Vagina (tissue), 2 donors: ENCODE measurements at regions not wholly inside any gene's neighbourhood (a gene's known extent, or its start where the extent isn't known, plus 50 kb on each side); places are given as distances from the start of the nearest gene placed in this dataset.

Experiments
- POLR2A ChIP-seq, 2 donors: fragments of 450-650 bp; IDR thresholded peaks; one replicate each; pipeline ENCODE4 v1.6.1; 2017; ENCODE audit warnings: antibody characterized with exemption in 2 of 2, mild to moderate bottlenecking in 2 of 2, moderate library complexity in 2 of 2
- POLR2AphosphoS5 ChIP-seq, 2 donors: sonication (generic); formaldehyde crosslinking; IDR thresholded peaks; one replicate each; pipeline ENCODE4 v1.9.0; 2017; ENCODE audit warnings: antibody characterized with exemption in 2 of 2, mild to moderate bottlenecking in 2 of 2, low read depth in 1 of 2; ENCODE audit not compliant: insufficient read depth in 1 of 2
- TF ChIP-seq, protein P1 (sequence below), 3 experiments: fragments of 450-650 bp in 2 of 3; fragments of 200-600 bp in 1 of 3; sonication (generic) in 1 of 3; IDR thresholded peaks; one replicate each; pipeline ENCODE4 v1.5.1; 2017 to 2019; ENCODE audit warnings: antibody characterized with exemption in 3 of 3, mild to moderate bottlenecking in 2 of 3, moderate library complexity in 2 of 3

DNA sequence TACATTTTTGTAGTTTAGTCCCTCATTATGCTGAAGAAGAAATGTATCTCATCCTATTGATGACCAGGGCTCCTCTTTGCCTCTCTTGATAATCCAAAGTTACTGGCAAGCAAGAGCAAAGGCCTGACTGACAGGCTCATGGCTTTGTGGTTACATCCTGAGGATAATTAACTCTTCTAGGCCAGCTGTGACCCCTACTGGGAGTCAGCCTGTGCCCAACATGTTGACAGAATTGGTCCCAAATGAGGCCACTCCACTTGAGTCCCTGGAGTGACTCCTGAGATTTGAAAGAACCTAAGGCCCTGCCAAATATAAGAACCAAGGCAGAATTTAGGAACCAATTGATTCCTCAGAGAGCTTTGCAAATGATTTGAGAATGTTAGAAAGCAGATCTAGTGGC is 973.8 kb upstream of the CELF4 start:
- no peak for TF ChIP-seq POLR2A (IDR thresholded peaks at IDR 0.05)
- TF ChIP-seq, protein P1, sequence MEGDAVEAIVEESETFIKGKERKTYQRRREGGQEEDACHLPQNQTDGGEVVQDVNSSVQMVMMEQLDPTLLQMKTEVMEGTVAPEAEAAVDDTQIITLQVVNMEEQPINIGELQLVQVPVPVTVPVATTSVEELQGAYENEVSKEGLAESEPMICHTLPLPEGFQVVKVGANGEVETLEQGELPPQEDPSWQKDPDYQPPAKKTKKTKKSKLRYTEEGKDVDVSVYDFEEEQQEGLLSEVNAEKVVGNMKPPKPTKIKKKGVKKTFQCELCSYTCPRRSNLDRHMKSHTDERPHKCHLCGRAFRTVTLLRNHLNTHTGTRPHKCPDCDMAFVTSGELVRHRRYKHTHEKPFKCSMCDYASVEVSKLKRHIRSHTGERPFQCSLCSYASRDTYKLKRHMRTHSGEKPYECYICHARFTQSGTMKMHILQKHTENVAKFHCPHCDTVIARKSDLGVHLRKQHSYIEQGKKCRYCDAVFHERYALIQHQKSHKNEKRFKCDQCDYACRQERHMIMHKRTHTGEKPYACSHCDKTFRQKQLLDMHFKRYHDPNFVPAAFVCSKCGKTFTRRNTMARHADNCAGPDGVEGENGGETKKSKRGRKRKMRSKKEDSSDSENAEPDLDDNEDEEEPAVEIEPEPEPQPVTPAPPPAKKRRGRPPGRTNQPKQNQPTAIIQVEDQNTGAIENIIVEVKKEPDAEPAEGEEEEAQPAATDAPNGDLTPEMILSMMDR (IDR thresholded peaks at IDR 0.05): no peak
- no peak for TF ChIP-seq POLR2AphosphoS5 (IDR thresholded peaks at IDR 0.05; ENCODE audit: insufficient read depth in 1 of 2, low read depth in 1 of 2)
